ENCODE measurements at regions not wholly inside any gene's neighbourhood (a gene's known extent, or its start where the extent isn't known, plus 50 kb on each side); places are given as distances from the start of the nearest gene placed in this dataset.

DNA sequence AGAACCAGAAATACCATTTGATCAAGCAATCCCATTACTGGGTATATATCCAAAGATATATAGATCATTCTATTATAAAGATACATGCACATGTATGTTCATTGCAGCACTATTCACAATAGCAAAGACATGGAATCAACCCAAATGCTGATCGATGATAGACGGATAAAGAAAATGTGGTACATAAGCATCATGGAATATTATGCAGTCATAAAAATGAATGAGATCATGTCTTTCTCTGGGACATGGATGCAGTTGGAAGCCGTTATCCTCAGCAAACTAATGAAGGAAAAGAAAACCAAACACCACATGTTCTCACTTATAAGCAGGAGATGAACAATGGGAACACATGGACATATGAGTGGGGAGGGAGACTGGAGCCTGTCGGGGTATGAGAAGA is 1540.9 kb upstream of the MIR17HG start:
- ATAC-seq (no peak), DNase-seq (ENCODE audit: low read depth in 1 of 2, low spot score in 1 of 2) (no peak), FAIRE-seq (no peak)
- no peak overlapping the region for H3K4me2 ChIP-seq
- CTCF ChIA-PET: no interaction called here
- no peaks in the 10 kb centered on the region for H3K4me1 ChIP-seq
- WGBS (ENCODE audit: missing lambda C conversion rate): 67% methylated on average over 4 of the region's 4 CpGs
- no peak for TF ChIP-seq JUN (IDR thresholded peaks at IDR 0.05)
- no peak for TF ChIP-seq TFCP2L1 (CRISPR knock-in tag; IDR thresholded peaks at IDR 0.05)
- TF ChIP-seq ZC3H11A (IDR thresholded peaks at IDR 0.05): no peak
- TF ChIP-seq, protein P1, sequence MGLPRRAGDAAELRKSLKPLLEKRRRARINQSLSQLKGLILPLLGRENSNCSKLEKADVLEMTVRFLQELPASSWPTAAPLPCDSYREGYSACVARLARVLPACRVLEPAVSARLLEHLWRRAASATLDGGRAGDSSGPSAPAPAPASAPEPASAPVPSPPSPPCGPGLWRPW (IDR thresholded peaks at IDR 0.05): no peak
- TF ChIP-seq RFX5 (IDR thresholded peaks at IDR 0.05): no peak
- TF ChIP-seq KDM5A (IDR thresholded peaks at IDR 0.05): no peak
- no peak for TF ChIP-seq RCOR1 (IDR thresholded peaks at IDR 0.05; ENCODE audit: low read depth, low read length)
- TF ChIP-seq, protein P2, sequence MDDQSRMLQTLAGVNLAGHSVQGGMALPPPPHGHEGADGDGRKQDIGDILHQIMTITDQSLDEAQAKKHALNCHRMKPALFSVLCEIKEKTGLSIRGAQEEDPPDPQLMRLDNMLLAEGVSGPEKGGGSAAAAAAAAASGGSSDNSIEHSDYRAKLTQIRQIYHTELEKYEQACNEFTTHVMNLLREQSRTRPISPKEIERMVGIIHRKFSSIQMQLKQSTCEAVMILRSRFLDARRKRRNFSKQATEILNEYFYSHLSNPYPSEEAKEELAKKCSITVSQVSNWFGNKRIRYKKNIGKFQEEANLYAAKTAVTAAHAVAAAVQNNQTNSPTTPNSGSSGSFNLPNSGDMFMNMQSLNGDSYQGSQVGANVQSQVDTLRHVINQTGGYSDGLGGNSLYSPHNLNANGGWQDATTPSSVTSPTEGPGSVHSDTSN (IDR thresholded peaks at IDR 0.05): no peak
- TF ChIP-seq, protein P3, sequence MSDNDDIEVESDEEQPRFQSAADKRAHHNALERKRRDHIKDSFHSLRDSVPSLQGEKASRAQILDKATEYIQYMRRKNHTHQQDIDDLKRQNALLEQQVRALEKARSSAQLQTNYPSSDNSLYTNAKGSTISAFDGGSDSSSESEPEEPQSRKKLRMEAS (IDR thresholded peaks at IDR 0.05): no peak
- no peak for TF ChIP-seq FOXS1 (CRISPR knock-in tag; IDR thresholded peaks at IDR 0.05)
- no peak for TF ChIP-seq HOXB13 (CRISPR knock-in tag; IDR thresholded peaks at IDR 0.05; ENCODE audit: low read depth)
- no peak for TF ChIP-seq BHLHE40 (IDR thresholded peaks at IDR 0.05; ENCODE audit: low read depth, low read length)
- TF ChIP-seq POLR2AphosphoS2 (conservative IDR thresholded peaks at IDR 0.05; ENCODE audit: low read length): no peak
- TF ChIP-seq FOSB (CRISPR knock-in tag; IDR thresholded peaks at IDR 0.05): no peak
- TF ChIP-seq, protein P4, sequence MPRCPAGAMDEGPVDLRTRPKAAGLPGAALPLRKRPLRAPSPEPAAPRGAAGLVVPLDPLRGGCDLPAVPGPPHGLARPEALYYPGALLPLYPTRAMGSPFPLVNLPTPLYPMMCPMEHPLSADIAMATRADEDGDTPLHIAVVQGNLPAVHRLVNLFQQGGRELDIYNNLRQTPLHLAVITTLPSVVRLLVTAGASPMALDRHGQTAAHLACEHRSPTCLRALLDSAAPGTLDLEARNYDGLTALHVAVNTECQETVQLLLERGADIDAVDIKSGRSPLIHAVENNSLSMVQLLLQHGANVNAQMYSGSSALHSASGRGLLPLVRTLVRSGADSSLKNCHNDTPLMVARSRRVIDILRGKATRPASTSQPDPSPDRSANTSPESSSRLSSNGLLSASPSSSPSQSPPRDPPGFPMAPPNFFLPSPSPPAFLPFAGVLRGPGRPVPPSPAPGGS (IDR thresholded peaks at IDR 0.05): no peak
- TF ChIP-seq CEBPB (IDR thresholded peaks at IDR 0.05): no peak
- no peak for TF ChIP-seq CBX2 (IDR thresholded peaks at IDR 0.05; ENCODE audit: borderline replicate concordance, low read depth)
- POLR2A ChIA-PET: no interaction called here
- no peak overlapping the region for H3K4me3 ChIP-seq
- H3K27ac ChIP-seq: no peak overlapping the region
- no peaks in the 10 kb centered on the region for H3K9me3 ChIP-seq

DNA sequence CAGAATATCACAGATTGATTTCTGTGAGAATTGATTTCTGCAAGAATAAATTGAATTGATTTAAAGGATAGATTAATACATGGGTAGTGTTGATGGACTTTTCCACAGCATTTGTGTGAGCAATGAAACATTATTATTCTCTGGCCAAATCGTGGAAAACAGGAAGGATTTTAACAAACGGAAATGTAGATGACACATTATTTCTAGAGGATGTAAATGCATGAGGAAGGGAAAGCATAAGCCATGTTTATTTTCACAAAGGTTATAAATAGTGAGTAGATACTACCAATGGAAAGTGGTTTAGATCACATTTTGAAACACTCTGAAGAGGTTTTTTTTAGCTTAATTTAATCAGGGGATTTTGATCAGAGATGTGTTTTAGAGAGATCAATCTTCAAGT is 1534.6 kb upstream of the MIR17HG start:
- Histone ChIP-seq H3K9me3 (no peaks in the 10 kb centered on the region), H3K27ac (no peak overlapping the region), H3K4me1 (no peaks in the 10 kb centered on the region), H3K4me2 (no peak overlapping the region), H3K4me3 (no peak overlapping the region)
- no peak for ATAC-seq
- ChIA-PET CTCF (no interaction called here), POLR2A (no interaction called here)
- FAIRE-seq: no peak
- TF ChIP-seq TP53 (CRISPR knock-in tag; IDR thresholded peaks at IDR 0.05) (no peak), HOXB5 (CRISPR knock-in tag; IDR thresholded peaks at IDR 0.05) (no peak), FOSL2 (IDR thresholded peaks at IDR 0.05) (no peak), FOSL2 (CRISPR knock-in tag; IDR thresholded peaks at IDR 0.05) (no peak), HOXA7 (CRISPR knock-in tag; IDR thresholded peaks at IDR 0.05) (no peak), CHD4 (IDR thresholded peaks at IDR 0.05; ENCODE audit: borderline replicate concordance) (no peak), NPAS2 (CRISPR knock-in tag; IDR thresholded peaks at IDR 0.05; ENCODE audit: borderline replicate concordance) (no peak), RAD21 (conservative IDR thresholded peaks at IDR 0.05 in 1 of 2, IDR thresholded peaks at IDR 0.05 in 1 of 2) (no peak), EP300 (IDR thresholded peaks at IDR 0.05) (no peak), MAFK (IDR thresholded peaks at IDR 0.05; ENCODE audit: partially characterized antibody) (no peak), NFE2L2 (conservative IDR thresholded peaks at IDR 0.05; ENCODE audit: low read length) (no peak), ESRRA (IDR thresholded peaks at IDR 0.05; ENCODE audit: borderline replicate concordance, low read length) (no peak), HOXB13 (CRISPR knock-in tag; IDR thresholded peaks at IDR 0.05; ENCODE audit: low read depth) (no peak), CEBPB (IDR thresholded peaks at IDR 0.05) (no peak), KDM1A (IDR thresholded peaks at IDR 0.05; ENCODE audit: low read depth) (no peak), ZNF302 (CRISPR knock-in tag; IDR thresholded peaks at IDR 0.05) (no peak)
- TF ChIP-seq, protein P2 (IDR thresholded peaks at IDR 0.05): no peak
- TF ChIP-seq, protein P5, sequence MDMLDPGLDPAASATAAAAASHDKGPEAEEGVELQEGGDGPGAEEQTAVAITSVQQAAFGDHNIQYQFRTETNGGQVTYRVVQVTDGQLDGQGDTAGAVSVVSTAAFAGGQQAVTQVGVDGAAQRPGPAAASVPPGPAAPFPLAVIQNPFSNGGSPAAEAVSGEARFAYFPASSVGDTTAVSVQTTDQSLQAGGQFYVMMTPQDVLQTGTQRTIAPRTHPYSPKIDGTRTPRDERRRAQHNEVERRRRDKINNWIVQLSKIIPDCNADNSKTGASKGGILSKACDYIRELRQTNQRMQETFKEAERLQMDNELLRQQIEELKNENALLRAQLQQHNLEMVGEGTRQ (IDR thresholded peaks at IDR 0.05): no peak
- WGBS (ENCODE audit: missing lambda C conversion rate): 48% methylated on average over 2 of the region's 2 CpGs
- no peak for DNase-seq (ENCODE audit: low read depth in 1 of 2, low spot score in 1 of 2)
